GM23338 (cell line): ENCODE measurements at regions not wholly inside any gene's neighbourhood (a gene's known extent, or its start where the extent isn't known, plus 50 kb on each side); places are given as distances from the start of the nearest gene placed in this dataset.

Experiments used
- CREB1 ChIP-seq: fragments of 250-450 bp; sonication (Bioruptor Pico); IDR thresholded peaks from 2 replicates; pipeline ENCODE4 v1.5.0; 2020; ENCODE audit warnings: low read depth, mild to moderate bottlenecking, moderate library complexity
- EZH2 ChIP-seq: fragments of 200-600 bp; sonication (generic); IDR thresholded peaks from one replicate; pipeline ENCODE4 v1.8.0; 2017; ENCODE audit warnings: antibody characterized with exemption, mild to moderate bottlenecking, low read depth; ENCODE audit not compliant: unreplicated experiment
- EZH2phosphoT487 ChIP-seq: fragments of 200-600 bp; sonication (generic); IDR thresholded peaks from one replicate; pipeline ENCODE4 v1.8.1; 2018; ENCODE audit warnings: antibody characterized with exemption; ENCODE audit not compliant: unreplicated experiment
- JUNB ChIP-seq: IDR thresholded peaks from one replicate; pipeline ENCODE4 v1.6.1; 2016; ENCODE audit warnings: antibody characterized with exemption; ENCODE audit not compliant: unreplicated experiment
- NANOG ChIP-seq: IDR thresholded peaks from 2 replicates; pipeline ENCODE4 v1.6.1; 2016; ENCODE audit warnings: antibody characterized with exemption, borderline replicate concordance
- POLR2AphosphoS5 ChIP-seq: IDR thresholded peaks from 2 replicates; pipeline ENCODE4 v1.6.1; 2016; ENCODE audit warnings: antibody characterized with exemption, low read depth
- STAT1 ChIP-seq: IDR thresholded peaks from one replicate; pipeline ENCODE4 v1.6.1; 2016; ENCODE audit warnings: antibody characterized with exemption; ENCODE audit not compliant: unreplicated experiment
- ZNF331 ChIP-seq: fragments of 250-450 bp; sonication (Bioruptor Pico); IDR thresholded peaks from 2 replicates; pipeline ENCODE4 v1.5.0; 2020; ENCODE audit warnings: low read depth, mild to moderate bottlenecking, moderate library complexity
- ZNF462 ChIP-seq: fragments of 250-450 bp; sonication (Bioruptor Pico); IDR thresholded peaks from 2 replicates; pipeline ENCODE4 v1.5.0; 2020; ENCODE audit warnings: mild to moderate bottlenecking, moderate library complexity
- TF ChIP-seq, protein P1 (sequence below), 2 experiments: fragments of 200-600 bp in 1 of 2; sonication (generic) in 1 of 2; conservative IDR thresholded peaks; 2 replicates each; pipeline versions ENCODE4 v1.5.1 to v1.6.1; 2016 to 2017; ENCODE audit warnings: antibody characterized with exemption in 2 of 2, low read depth in 2 of 2, mild to moderate bottlenecking in 2 of 2, moderate library complexity in 1 of 2
- TF ChIP-seq, protein P2 (sequence below): IDR thresholded peaks from one replicate; pipeline ENCODE4 v1.6.1; 2018; ENCODE audit warnings: antibody characterized with exemption; ENCODE audit not compliant: unreplicated experiment
- TF ChIP-seq, protein P3 (sequence below): IDR thresholded peaks from 2 replicates; pipeline ENCODE4 v1.6.1; 2016; ENCODE audit warnings: antibody characterized with exemption

DNA sequence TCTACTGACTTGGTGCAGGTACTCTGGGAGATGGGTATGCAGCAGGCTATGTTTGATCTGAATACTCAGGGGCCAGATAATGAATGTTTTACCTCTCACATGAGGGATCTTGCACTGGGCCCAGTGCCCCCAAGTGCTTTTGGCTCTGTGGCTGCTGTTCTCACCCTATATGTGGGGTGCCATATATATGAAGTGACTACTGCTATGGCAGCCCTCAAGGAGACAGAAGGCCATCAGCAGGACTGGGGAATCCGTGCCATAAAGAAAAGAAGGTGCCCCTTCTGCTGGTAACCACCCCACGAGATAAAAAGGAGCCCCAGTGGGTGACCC lies 302.1 kb downstream of the ZPLD1 start:
- TF ChIP-seq, protein P1, sequence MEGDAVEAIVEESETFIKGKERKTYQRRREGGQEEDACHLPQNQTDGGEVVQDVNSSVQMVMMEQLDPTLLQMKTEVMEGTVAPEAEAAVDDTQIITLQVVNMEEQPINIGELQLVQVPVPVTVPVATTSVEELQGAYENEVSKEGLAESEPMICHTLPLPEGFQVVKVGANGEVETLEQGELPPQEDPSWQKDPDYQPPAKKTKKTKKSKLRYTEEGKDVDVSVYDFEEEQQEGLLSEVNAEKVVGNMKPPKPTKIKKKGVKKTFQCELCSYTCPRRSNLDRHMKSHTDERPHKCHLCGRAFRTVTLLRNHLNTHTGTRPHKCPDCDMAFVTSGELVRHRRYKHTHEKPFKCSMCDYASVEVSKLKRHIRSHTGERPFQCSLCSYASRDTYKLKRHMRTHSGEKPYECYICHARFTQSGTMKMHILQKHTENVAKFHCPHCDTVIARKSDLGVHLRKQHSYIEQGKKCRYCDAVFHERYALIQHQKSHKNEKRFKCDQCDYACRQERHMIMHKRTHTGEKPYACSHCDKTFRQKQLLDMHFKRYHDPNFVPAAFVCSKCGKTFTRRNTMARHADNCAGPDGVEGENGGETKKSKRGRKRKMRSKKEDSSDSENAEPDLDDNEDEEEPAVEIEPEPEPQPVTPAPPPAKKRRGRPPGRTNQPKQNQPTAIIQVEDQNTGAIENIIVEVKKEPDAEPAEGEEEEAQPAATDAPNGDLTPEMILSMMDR (conservative IDR thresholded peaks at IDR 0.05; ENCODE audit: low read depth in 2 of 2) = no peak
- TF ChIP-seq, protein P2, sequence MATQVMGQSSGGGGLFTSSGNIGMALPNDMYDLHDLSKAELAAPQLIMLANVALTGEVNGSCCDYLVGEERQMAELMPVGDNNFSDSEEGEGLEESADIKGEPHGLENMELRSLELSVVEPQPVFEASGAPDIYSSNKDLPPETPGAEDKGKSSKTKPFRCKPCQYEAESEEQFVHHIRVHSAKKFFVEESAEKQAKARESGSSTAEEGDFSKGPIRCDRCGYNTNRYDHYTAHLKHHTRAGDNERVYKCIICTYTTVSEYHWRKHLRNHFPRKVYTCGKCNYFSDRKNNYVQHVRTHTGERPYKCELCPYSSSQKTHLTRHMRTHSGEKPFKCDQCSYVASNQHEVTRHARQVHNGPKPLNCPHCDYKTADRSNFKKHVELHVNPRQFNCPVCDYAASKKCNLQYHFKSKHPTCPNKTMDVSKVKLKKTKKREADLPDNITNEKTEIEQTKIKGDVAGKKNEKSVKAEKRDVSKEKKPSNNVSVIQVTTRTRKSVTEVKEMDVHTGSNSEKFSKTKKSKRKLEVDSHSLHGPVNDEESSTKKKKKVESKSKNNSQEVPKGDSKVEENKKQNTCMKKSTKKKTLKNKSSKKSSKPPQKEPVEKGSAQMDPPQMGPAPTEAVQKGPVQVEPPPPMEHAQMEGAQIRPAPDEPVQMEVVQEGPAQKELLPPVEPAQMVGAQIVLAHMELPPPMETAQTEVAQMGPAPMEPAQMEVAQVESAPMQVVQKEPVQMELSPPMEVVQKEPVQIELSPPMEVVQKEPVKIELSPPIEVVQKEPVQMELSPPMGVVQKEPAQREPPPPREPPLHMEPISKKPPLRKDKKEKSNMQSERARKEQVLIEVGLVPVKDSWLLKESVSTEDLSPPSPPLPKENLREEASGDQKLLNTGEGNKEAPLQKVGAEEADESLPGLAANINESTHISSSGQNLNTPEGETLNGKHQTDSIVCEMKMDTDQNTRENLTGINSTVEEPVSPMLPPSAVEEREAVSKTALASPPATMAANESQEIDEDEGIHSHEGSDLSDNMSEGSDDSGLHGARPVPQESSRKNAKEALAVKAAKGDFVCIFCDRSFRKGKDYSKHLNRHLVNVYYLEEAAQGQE = no peak
- TF ChIP-seq STAT1 (no peak), EZH2 (no peak), POLR2AphosphoS5 (no peak), ZNF462 (CRISPR knock-in tag) (no peak), ZNF331 (CRISPR knock-in tag) (no peak), CREB1 (no peak), EZH2phosphoT487 (no peak), JUNB (no peak), NANOG (no peak)
- TF ChIP-seq, protein P3, sequence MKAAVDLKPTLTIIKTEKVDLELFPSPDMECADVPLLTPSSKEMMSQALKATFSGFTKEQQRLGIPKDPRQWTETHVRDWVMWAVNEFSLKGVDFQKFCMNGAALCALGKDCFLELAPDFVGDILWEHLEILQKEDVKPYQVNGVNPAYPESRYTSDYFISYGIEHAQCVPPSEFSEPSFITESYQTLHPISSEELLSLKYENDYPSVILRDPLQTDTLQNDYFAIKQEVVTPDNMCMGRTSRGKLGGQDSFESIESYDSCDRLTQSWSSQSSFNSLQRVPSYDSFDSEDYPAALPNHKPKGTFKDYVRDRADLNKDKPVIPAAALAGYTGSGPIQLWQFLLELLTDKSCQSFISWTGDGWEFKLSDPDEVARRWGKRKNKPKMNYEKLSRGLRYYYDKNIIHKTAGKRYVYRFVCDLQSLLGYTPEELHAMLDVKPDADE = no peak
